HCT116 (cell line): ENCODE measurements at regions not wholly inside any gene's neighbourhood (a gene's known extent, or its start where the extent isn't known, plus 50 kb on each side); places are given as distances from the start of the nearest gene placed in this dataset.

Source experiments
- CEBPB ChIP-seq: IDR thresholded peaks from 2 replicates; pipeline ENCODE4 v1.6.1; 2012; ENCODE audit warnings: low read depth
- CTCF ChIP-seq, 3 experiments: fragments of 200-600 bp in 1 of 3; sonication (generic) in 1 of 3; IDR thresholded peaks in 2 of 3; conservative IDR thresholded peaks in 1 of 3; 2 replicates each; pipeline ENCODE4 v1.5.1; 2012 to 2017; ENCODE audit warnings: low read depth in 2 of 3, low read length in 2 of 3, antibody characterized with exemption in 1 of 3, borderline replicate concordance in 1 of 3, control low read depth in 1 of 3, mild to moderate bottlenecking in 1 of 3, mixed read lengths in 1 of 3, mixed run types in 1 of 3, moderate library complexity in 1 of 3; ENCODE audit not compliant: insufficient read depth in 1 of 3
- EZH2 ChIP-seq: fragments of 200-600 bp; sonication (generic); IDR thresholded peaks from 2 replicates; pipeline ENCODE4 v1.6.1; 2017; ENCODE audit warnings: antibody characterized with exemption, mixed run types
- POLR2A ChIP-seq: IDR thresholded peaks from 2 replicates; pipeline ENCODE4 v1.7.0; 2011; ENCODE audit warnings: borderline replicate concordance; ENCODE audit not compliant: insufficient read depth, insufficient read length; ENCODE audit errors: extremely low read depth
- POLR2AphosphoS5 ChIP-seq: IDR thresholded peaks from 2 replicates; pipeline ENCODE4 v1.6.1; 2011; ENCODE audit warnings: mild to moderate bottlenecking, low read depth, low read length, moderate library complexity
- RAD21 ChIP-seq: IDR thresholded peaks from 2 replicates; pipeline ENCODE4 v1.6.1; 2012; ENCODE audit warnings: low read depth, mild to moderate bottlenecking
- TCF7L2 ChIP-seq: IDR thresholded peaks from 2 replicates; pipeline ENCODE4 v1.7.0; 2011; ENCODE audit warnings: borderline replicate concordance, inconsistent platforms; ENCODE audit not compliant: insufficient read depth, insufficient read length; ENCODE audit errors: extremely low read depth

GRCh38 chr20:60430516-60431001 lies 472.3 kb downstream of the CDH26 start:
- TF ChIP-seq CTCF (IDR thresholded peaks at IDR 0.05 in 2 of 3, conservative IDR thresholded peaks at IDR 0.05 in 1 of 3; ENCODE audit: borderline replicate concordance in 1 of 3, insufficient read depth in 1 of 3, low read depth in 2 of 3, low read length in 2 of 3), result no peak
- no peak for TF ChIP-seq POLR2AphosphoS5
- no peak for TF ChIP-seq POLR2A
- no peak for TF ChIP-seq TCF7L2
- TF ChIP-seq EZH2, result no peak
- no peak for TF ChIP-seq RAD21
- no peak for TF ChIP-seq CEBPB
